ENCODE measurements at regions not wholly inside any gene's neighbourhood (a gene's known extent, or its start where the extent isn't known, plus 50 kb on each side); places are given as distances from the start of the nearest gene placed in this dataset.

GRCh38 chr17:70370816-70371215 is 201.5 kb downstream of the KCNJ2 start:
- ChIA-PET CTCF (no interaction called here), POLR2A (no interaction called here)
- Mint-ChIP-seq H3K4me1 (peaks cover 22% of the 10 kb centered on the region), H3K36me3 (0 out of 2 replicates have a peak, but pooled peaks cover 3% of the 10 kb centered on the region), H3K27me3 (ENCODE audit: low read depth) (no peaks in the 10 kb centered on the region), H3K9me3 (peaks cover 5% of the 10 kb centered on the region), H3K27ac (no peak overlapping the region), H3K4me3 (no peak overlapping the region)
- DNase-seq (ENCODE audit: low spot score), result no peak
- TF ChIP-seq ZNF416 (CRISPR knock-in tag; IDR thresholded peaks at IDR 0.05) (no peak), OVOL2 (CRISPR knock-in tag; IDR thresholded peaks at IDR 0.05; ENCODE audit: borderline replicate concordance) (no peak), ATF1 (CRISPR knock-in tag; IDR thresholded peaks at IDR 0.05) (no peak), ZNF423 (CRISPR knock-in tag; IDR thresholded peaks at IDR 0.05) (no peak), GRHL2 (CRISPR knock-in tag; IDR thresholded peaks at IDR 0.05; ENCODE audit: insufficient replicate concordance, severe bottlenecking) (no peak), ZSCAN18 (CRISPR knock-in tag; IDR thresholded peaks at IDR 0.05) (no peak), MYBL2 (CRISPR knock-in tag; IDR thresholded peaks at IDR 0.05) (no peak), GTF2I (CRISPR knock-in tag; conservative IDR thresholded peaks at IDR 0.05) (no peak), CTCF (IDR thresholded peaks at IDR 0.05) (no peak), RELA (CRISPR knock-in tag; IDR thresholded peaks at IDR 0.05; ENCODE audit: borderline replicate concordance) (no peak), NR1H2 (CRISPR knock-in tag; IDR thresholded peaks at IDR 0.05) (no peak), SOX15 (CRISPR knock-in tag; IDR thresholded peaks at IDR 0.05) (no peak), ZNF671 (CRISPR knock-in tag; IDR thresholded peaks at IDR 0.05) (no peak), MXD4 (CRISPR knock-in tag; IDR thresholded peaks at IDR 0.05; ENCODE audit: borderline replicate concordance) (no peak)
- TF ChIP-seq, protein P1, sequence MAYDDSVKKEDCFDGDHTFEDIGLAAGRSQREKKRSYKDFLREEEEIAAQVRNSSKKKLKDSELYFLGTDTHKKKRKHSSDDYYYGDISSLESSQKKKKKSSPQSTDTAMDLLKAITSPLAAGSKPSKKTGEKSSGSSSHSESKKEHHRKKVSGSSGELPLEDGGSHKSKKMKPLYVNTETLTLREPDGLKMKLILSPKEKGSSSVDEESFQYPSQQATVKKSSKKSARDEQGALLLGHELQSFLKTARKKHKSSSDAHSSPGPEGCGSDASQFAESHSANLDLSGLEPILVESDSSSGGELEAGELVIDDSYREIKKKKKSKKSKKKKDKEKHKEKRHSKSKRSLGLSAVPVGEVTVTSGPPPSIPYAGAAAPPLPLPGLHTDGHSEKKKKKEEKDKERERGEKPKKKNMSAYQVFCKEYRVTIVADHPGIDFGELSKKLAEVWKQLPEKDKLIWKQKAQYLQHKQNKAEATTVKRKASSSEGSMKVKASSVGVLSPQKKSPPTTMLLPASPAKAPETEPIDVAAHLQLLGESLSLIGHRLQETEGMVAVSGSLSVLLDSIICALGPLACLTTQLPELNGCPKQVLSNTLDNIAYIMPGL (CRISPR knock-in tag; IDR thresholded peaks at IDR 0.05), result no peak
- TF ChIP-seq, protein P2, sequence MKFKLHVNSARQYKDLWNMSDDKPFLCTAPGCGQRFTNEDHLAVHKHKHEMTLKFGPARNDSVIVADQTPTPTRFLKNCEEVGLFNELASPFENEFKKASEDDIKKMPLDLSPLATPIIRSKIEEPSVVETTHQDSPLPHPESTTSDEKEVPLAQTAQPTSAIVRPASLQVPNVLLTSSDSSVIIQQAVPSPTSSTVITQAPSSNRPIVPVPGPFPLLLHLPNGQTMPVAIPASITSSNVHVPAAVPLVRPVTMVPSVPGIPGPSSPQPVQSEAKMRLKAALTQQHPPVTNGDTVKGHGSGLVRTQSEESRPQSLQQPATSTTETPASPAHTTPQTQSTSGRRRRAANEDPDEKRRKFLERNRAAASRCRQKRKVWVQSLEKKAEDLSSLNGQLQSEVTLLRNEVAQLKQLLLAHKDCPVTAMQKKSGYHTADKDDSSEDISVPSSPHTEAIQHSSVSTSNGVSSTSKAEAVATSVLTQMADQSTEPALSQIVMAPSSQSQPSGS (CRISPR knock-in tag; IDR thresholded peaks at IDR 0.05; ENCODE audit: borderline replicate concordance, low read depth), result no peak
- ATAC-seq, result no peak

- Mint-ChIP-seq H3K4me1 (peaks cover 14% of the 10 kb centered on the region), H3K36me3 (0 out of 2 replicates have a peak, but pooled peaks cover 3% of the 10 kb centered on the region), H3K27me3 (ENCODE audit: low read depth) (no peaks in the 10 kb centered on the region), H3K9me3 (peaks cover 5% of the 10 kb centered on the region), H3K27ac (no peak overlapping the region), H3K4me3 (no peak overlapping the region)
- ChIA-PET POLR2A (no interaction called here), CTCF (no interaction called here)
- TF ChIP-seq ATF6 (CRISPR knock-in tag; IDR thresholded peaks at IDR 0.05) (no peak), ZNF396 (CRISPR knock-in tag; IDR thresholded peaks at IDR 0.05; ENCODE audit: borderline replicate concordance) (no peak), NFATC4 (CRISPR knock-in tag; IDR thresholded peaks at IDR 0.05) (no peak), MXD4 (CRISPR knock-in tag; IDR thresholded peaks at IDR 0.05; ENCODE audit: borderline replicate concordance) (no peak), ZNF219 (CRISPR knock-in tag; IDR thresholded peaks at IDR 0.05; ENCODE audit: borderline replicate concordance) (no peak), ZNF232 (CRISPR knock-in tag; IDR thresholded peaks at IDR 0.05) (no peak)
- TF ChIP-seq, protein P3, sequence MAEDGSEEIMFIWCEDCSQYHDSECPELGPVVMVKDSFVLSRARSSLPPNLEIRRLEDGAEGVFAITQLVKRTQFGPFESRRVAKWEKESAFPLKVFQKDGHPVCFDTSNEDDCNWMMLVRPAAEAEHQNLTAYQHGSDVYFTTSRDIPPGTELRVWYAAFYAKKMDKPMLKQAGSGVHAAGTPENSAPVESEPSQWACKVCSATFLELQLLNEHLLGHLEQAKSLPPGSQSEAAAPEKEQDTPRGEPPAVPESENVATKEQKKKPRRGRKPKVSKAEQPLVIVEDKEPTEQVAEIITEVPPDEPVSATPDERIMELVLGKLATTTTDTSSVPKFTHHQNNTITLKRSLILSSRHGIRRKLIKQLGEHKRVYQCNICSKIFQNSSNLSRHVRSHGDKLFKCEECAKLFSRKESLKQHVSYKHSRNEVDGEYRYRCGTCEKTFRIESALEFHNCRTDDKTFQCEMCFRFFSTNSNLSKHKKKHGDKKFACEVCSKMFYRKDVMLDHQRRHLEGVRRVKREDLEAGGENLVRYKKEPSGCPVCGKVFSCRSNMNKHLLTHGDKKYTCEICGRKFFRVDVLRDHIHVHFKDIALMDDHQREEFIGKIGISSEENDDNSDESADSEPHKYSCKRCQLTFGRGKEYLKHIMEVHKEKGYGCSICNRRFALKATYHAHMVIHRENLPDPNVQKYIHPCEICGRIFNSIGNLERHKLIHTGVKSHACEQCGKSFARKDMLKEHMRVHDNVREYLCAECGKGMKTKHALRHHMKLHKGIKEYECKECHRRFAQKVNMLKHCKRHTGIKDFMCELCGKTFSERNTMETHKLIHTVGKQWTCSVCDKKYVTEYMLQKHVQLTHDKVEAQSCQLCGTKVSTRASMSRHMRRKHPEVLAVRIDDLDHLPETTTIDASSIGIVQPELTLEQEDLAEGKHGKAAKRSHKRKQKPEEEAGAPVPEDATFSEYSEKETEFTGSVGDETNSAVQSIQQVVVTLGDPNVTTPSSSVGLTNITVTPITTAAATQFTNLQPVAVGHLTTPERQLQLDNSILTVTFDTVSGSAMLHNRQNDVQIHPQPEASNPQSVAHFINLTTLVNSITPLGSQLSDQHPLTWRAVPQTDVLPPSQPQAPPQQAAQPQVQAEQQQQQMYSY (CRISPR knock-in tag; IDR thresholded peaks at IDR 0.05), result no peak
- TF ChIP-seq, protein P4, sequence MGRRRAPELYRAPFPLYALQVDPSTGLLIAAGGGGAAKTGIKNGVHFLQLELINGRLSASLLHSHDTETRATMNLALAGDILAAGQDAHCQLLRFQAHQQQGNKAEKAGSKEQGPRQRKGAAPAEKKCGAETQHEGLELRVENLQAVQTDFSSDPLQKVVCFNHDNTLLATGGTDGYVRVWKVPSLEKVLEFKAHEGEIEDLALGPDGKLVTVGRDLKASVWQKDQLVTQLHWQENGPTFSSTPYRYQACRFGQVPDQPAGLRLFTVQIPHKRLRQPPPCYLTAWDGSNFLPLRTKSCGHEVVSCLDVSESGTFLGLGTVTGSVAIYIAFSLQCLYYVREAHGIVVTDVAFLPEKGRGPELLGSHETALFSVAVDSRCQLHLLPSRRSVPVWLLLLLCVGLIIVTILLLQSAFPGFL (CRISPR knock-in tag; IDR thresholded peaks at IDR 0.05; ENCODE audit: borderline replicate concordance), result no peak
- DNase-seq (ENCODE audit: low spot score) (no peak), ATAC-seq (no peak)
Measured at GRCh38 chr17:70373369-70373768, 204.0 kb downstream of the KCNJ2 start.
